ENCODE measurements at regions not wholly inside any gene's neighbourhood (a gene's known extent, or its start where the extent isn't known, plus 50 kb on each side); places are given as distances from the start of the nearest gene placed in this dataset.

- TF ChIP-seq, protein P1, sequence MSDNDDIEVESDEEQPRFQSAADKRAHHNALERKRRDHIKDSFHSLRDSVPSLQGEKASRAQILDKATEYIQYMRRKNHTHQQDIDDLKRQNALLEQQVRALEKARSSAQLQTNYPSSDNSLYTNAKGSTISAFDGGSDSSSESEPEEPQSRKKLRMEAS (CRISPR knock-in tag; IDR thresholded peaks at IDR 0.05) = no peak
- TF ChIP-seq EZH2 (IDR thresholded peaks at IDR 0.05; ENCODE audit: borderline replicate concordance, low read depth, low read length) = no peak
- TF ChIP-seq ZNF384 (IDR thresholded peaks at IDR 0.05; ENCODE audit: low read depth, low read length) = no peak
- TF ChIP-seq, protein P2, sequence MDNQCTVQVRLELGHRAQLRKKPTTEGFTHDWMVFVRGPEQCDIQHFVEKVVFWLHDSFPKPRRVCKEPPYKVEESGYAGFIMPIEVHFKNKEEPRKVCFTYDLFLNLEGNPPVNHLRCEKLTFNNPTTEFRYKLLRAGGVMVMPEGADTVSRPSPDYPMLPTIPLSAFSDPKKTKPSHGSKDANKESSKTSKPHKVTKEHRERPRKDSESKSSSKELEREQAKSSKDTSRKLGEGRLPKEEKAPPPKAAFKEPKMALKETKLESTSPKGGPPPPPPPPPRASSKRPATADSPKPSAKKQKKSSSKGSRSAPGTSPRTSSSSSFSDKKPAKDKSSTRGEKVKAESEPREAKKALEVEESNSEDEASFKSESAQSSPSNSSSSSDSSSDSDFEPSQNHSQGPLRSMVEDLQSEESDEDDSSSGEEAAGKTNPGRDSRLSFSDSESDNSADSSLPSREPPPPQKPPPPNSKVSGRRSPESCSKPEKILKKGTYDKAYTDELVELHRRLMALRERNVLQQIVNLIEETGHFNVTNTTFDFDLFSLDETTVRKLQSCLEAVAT (IDR thresholded peaks at IDR 0.05) = no peak
- TF ChIP-seq, protein P3, sequence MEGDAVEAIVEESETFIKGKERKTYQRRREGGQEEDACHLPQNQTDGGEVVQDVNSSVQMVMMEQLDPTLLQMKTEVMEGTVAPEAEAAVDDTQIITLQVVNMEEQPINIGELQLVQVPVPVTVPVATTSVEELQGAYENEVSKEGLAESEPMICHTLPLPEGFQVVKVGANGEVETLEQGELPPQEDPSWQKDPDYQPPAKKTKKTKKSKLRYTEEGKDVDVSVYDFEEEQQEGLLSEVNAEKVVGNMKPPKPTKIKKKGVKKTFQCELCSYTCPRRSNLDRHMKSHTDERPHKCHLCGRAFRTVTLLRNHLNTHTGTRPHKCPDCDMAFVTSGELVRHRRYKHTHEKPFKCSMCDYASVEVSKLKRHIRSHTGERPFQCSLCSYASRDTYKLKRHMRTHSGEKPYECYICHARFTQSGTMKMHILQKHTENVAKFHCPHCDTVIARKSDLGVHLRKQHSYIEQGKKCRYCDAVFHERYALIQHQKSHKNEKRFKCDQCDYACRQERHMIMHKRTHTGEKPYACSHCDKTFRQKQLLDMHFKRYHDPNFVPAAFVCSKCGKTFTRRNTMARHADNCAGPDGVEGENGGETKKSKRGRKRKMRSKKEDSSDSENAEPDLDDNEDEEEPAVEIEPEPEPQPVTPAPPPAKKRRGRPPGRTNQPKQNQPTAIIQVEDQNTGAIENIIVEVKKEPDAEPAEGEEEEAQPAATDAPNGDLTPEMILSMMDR (IDR thresholded peaks at IDR 0.05 in 2 of 3, conservative IDR thresholded peaks at IDR 0.05 in 1 of 3; ENCODE audit: insufficient read depth in 2 of 3, low read depth in 1 of 3, low read length in 3 of 3) = no peak
- TF ChIP-seq EHMT2 (IDR thresholded peaks at IDR 0.05) = no peak
- no peak for TF ChIP-seq KAT7 (CRISPR knock-in tag; IDR thresholded peaks at IDR 0.05; ENCODE audit: borderline replicate concordance)
- TF ChIP-seq, protein P4, sequence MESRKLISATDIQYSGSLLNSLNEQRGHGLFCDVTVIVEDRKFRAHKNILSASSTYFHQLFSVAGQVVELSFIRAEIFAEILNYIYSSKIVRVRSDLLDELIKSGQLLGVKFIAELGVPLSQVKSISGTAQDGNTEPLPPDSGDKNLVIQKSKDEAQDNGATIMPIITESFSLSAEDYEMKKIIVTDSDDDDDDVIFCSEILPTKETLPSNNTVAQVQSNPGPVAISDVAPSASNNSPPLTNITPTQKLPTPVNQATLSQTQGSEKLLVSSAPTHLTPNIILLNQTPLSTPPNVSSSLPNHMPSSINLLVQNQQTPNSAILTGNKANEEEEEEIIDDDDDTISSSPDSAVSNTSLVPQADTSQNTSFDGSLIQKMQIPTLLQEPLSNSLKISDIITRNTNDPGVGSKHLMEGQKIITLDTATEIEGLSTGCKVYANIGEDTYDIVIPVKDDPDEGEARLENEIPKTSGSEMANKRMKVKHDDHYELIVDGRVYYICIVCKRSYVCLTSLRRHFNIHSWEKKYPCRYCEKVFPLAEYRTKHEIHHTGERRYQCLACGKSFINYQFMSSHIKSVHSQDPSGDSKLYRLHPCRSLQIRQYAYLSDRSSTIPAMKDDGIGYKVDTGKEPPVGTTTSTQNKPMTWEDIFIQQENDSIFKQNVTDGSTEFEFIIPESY (CRISPR knock-in tag; IDR thresholded peaks at IDR 0.05) = no peak
- TF ChIP-seq ZNF780A (CRISPR knock-in tag; IDR thresholded peaks at IDR 0.05) = no peak
Measured at GRCh38 chr2:139064159-139064558, 284.0 kb upstream of the NXPH2 start.
